ENCODE measurements at regions not wholly inside any gene's neighbourhood (a gene's known extent, or its start where the extent isn't known, plus 50 kb on each side); places are given as distances from the start of the nearest gene placed in this dataset.

GRCh38 chr5:89350684-89351083 lies 467.7 kb upstream of the MEF2C start:
- H3K79me2 ChIP-seq (ENCODE audit: control insufficient read depth in 1 of 2, insufficient read depth in 2 of 2, low read length in 2 of 2), result no peaks in the 10 kb centered on the region
- no peak for TF ChIP-seq TBP (IDR thresholded peaks at IDR 0.05; ENCODE audit: low read depth, low read length)
- TF ChIP-seq CHD2 (IDR thresholded peaks at IDR 0.05; ENCODE audit: low read length), result no peak
- no peak for TF ChIP-seq CBX5 (IDR thresholded peaks at IDR 0.05; ENCODE audit: low read depth, low read length)
- TF ChIP-seq SP2 (IDR thresholded peaks at IDR 0.05; ENCODE audit: low read length), result no peak
- no peak for TF ChIP-seq SRF (IDR thresholded peaks at IDR 0.05; ENCODE audit: low read depth, low read length)
- TF ChIP-seq SIX5 (IDR thresholded peaks at IDR 0.05; ENCODE audit: low read depth, low read length), result no peak
- no peak for TF ChIP-seq BCL11A (IDR thresholded peaks at IDR 0.05; ENCODE audit: low read depth in 2 of 2, low read length in 2 of 2)
- TF ChIP-seq CTBP2 (IDR thresholded peaks at IDR 0.05; ENCODE audit: borderline replicate concordance, insufficient read depth, insufficient read length, low read length), result no peak
- no peak for TF ChIP-seq MAFK (IDR thresholded peaks at IDR 0.05; ENCODE audit: low read depth, low read length)
- H4K91ac ChIP-seq (replicated peaks; ENCODE audit: insufficient read length, low read length), result no peak overlapping the region
- no peak overlapping the region for H3K4me2 ChIP-seq (ENCODE audit: insufficient read depth in 1 of 2, low read depth in 2 of 2, low read length in 2 of 2)
- no peak overlapping the region for H3K23ac ChIP-seq (ENCODE audit: insufficient read length)
- ChIA-PET CTCF (ENCODE audit: partially characterized antibody) (interaction anchor here (1.0 kb wide), 1 partner anchor 913 kb away, joined by 3 read pairs; no protein-coding TSS in a partner anchor), POLR2A (ENCODE audit: partially characterized antibody) (no interaction called here)
- H3K4me3 ChIP-seq (ENCODE audit: extremely low read depth in 1 of 4, insufficient read depth in 2 of 4, low read depth in 3 of 4, low read length in 4 of 4), result no peak overlapping the region
- no peaks in the 10 kb centered on the region for H4K20me1 ChIP-seq (replicated peaks in 1 of 2; ENCODE audit: control insufficient read depth in 1 of 2, insufficient read depth in 2 of 2, low read length in 2 of 2)
- no peak overlapping the region for H2AK5ac ChIP-seq (ENCODE audit: low read depth, low read length)
- H4K8ac ChIP-seq (ENCODE audit: extremely low read depth, insufficient read depth, low read length), result no peak overlapping the region
- H3K4me1 ChIP-seq (replicated peaks in 1 of 4; ENCODE audit: control insufficient read depth in 3 of 4, insufficient read depth in 4 of 4, low read length in 3 of 4), result no peaks in the 10 kb centered on the region
- no peak overlapping the region for H2AFZ ChIP-seq (ENCODE audit: low read length)
- H3K27me3 ChIP-seq (replicated peaks in 1 of 4; ENCODE audit: control insufficient read depth in 3 of 4, extremely low read depth in 1 of 4, insufficient read depth in 3 of 4, low read length in 3 of 4), result no peaks in the 10 kb centered on the region
- H3K23me2 ChIP-seq (ENCODE audit: low read depth, low read length), result no peaks in the 10 kb centered on the region
- no peak overlapping the region for H2BK120ac ChIP-seq (replicated peaks; ENCODE audit: low read depth, low read length)
- H2BK20ac ChIP-seq (ENCODE audit: low read length), result no peak overlapping the region
- no peak overlapping the region for H4K5ac ChIP-seq (ENCODE audit: insufficient read length, low read depth, low read length)
- no peak overlapping the region for H2BK15ac ChIP-seq (ENCODE audit: low read length)
- no peak overlapping the region for H2BK5ac ChIP-seq (ENCODE audit: low read depth, low read length)
- no peak overlapping the region for H2BK12ac ChIP-seq (ENCODE audit: low read depth, low read length)
- no peak overlapping the region for H3K14ac ChIP-seq (ENCODE audit: insufficient read length)
- no peak overlapping the region for H3K56ac ChIP-seq (replicated peaks; ENCODE audit: insufficient read length, low read depth, low read length)
- no peak overlapping the region for H3K18ac ChIP-seq (ENCODE audit: extremely low read depth, low read length)
- H3K36me3 ChIP-seq (ENCODE audit: control insufficient read depth in 2 of 4, insufficient read depth in 4 of 4, low read length in 3 of 4), result no peaks in the 10 kb centered on the region
- FAIRE-seq (no peak), DNase-seq (ENCODE audit: low read depth in 1 of 2, low spot score in 2 of 2) (no peak)
- no peak overlapping the region for H3K27ac ChIP-seq (ENCODE audit: low read depth, low read length)
- no peak overlapping the region for H3K9ac ChIP-seq (replicated peaks in 1 of 4; ENCODE audit: extremely low read depth in 1 of 4, low read depth in 3 of 4, low read length in 3 of 4)
- H3K79me1 ChIP-seq (ENCODE audit: low read depth, low read length), result no peaks in the 10 kb centered on the region
- H3K4ac ChIP-seq (replicated peaks; ENCODE audit: insufficient read length, low read depth, low read length), result no peak overlapping the region
- no peaks in the 10 kb centered on the region for H3K9me3 ChIP-seq (ENCODE audit: insufficient read depth in 2 of 2, low read depth in 1 of 2, low read length in 1 of 2)
